ENCODE measurements at regions not wholly inside any gene's neighbourhood (a gene's known extent, or its start where the extent isn't known, plus 50 kb on each side); places are given as distances from the start of the nearest gene placed in this dataset.

GRCh38 chr3:24829629-24830229 lies 335.1 kb upstream of the THRB start (continued):
- TF ChIP-seq ZFP3 (tag by site-specific recombination; IDR thresholded peaks at IDR 0.05; ENCODE audit: low read depth) = no peak
- no peak for TF ChIP-seq EGR2 (tag by site-specific recombination; IDR thresholded peaks at IDR 0.05; ENCODE audit: low read depth)
- TF ChIP-seq ZNF169 (tag by site-specific recombination; IDR thresholded peaks at IDR 0.05) = no peak
- TF ChIP-seq ZBTB48 (tag by site-specific recombination; IDR thresholded peaks at IDR 0.05) = peak; percentile 92
- no peak for TF ChIP-seq RBAK (tag by site-specific recombination; IDR thresholded peaks at IDR 0.05)
- no peak for TF ChIP-seq ZNF324 (tag by site-specific recombination; IDR thresholded peaks at IDR 0.05)
- TF ChIP-seq GLIS1 (tag by site-specific recombination; IDR thresholded peaks at IDR 0.05) = peak; percentile 15; the same call in 1 of the 2 replicates
- no peak for TF ChIP-seq ZBTB6 (tag by site-specific recombination; IDR thresholded peaks at IDR 0.05)
- TF ChIP-seq ZNF518A (tag by site-specific recombination; conservative IDR thresholded peaks at IDR 0.05; ENCODE audit: low read depth) = no peak
- peak; percentile 82 for TF ChIP-seq ZNF423 (tag by site-specific recombination; IDR thresholded peaks at IDR 0.05)
- peak; percentile 69 for TF ChIP-seq FEZF1 (tag by site-specific recombination; IDR thresholded peaks at IDR 0.05)
- TF ChIP-seq REPIN1 (tag by site-specific recombination; IDR thresholded peaks at IDR 0.05; ENCODE audit: low read depth) = no peak
- no peak for TF ChIP-seq PRDM6 (tag by site-specific recombination; IDR thresholded peaks at IDR 0.05)
- TF ChIP-seq ZSCAN30 (tag by site-specific recombination; IDR thresholded peaks at IDR 0.05) = no peak
- TF ChIP-seq TCF7L2 (IDR thresholded peaks at IDR 0.05; ENCODE audit: borderline replicate concordance, low read depth, low read length) = no peak
- TF ChIP-seq ZNF280C (tag by site-specific recombination; IDR thresholded peaks at IDR 0.05) = no peak
- TF ChIP-seq ZNF18 (tag by site-specific recombination; IDR thresholded peaks at IDR 0.05) = no peak
- TF ChIP-seq ZNF341 (tag by site-specific recombination; IDR thresholded peaks at IDR 0.05; ENCODE audit: low read depth) = 0 out of 2 replicates have a peak, but pooled peaks have one; percentile 7
- TF ChIP-seq GLIS2 (tag by site-specific recombination; IDR thresholded peaks at IDR 0.05) = peak; percentile 56; the same call in 1 of the 2 replicates
- TF ChIP-seq ZNF544 (tag by site-specific recombination; IDR thresholded peaks at IDR 0.05) = no peak
- TF ChIP-seq ZNF76 (tag by site-specific recombination; IDR thresholded peaks at IDR 0.05; ENCODE audit: borderline replicate concordance, low read depth) = 0 out of 2 replicates have a peak, but pooled peaks have one; percentile 10
- TF ChIP-seq ZNF600 (tag by site-specific recombination; IDR thresholded peaks at IDR 0.05) = peak; percentile 10; the same call in 1 of the 2 replicates
- TF ChIP-seq ZNF777 (tag by site-specific recombination; IDR thresholded peaks at IDR 0.05; ENCODE audit: borderline replicate concordance) = no peak
- no peak for TF ChIP-seq ZNF645 (tag by site-specific recombination; IDR thresholded peaks at IDR 0.05)
- no peak for TF ChIP-seq ZNF560 (tag by site-specific recombination; IDR thresholded peaks at IDR 0.05; ENCODE audit: borderline replicate concordance)

All from HEK293 (cell line).